Panc1 (cell line): ENCODE measurements at regions not wholly inside any gene's neighbourhood (a gene's known extent, or its start where the extent isn't known, plus 50 kb on each side); places are given as distances from the start of the nearest gene placed in this dataset.

Source experiments
- ATAC-seq: fragments of 200-7000 bp; cut with Tn5 transposase; 2 replicates; pipeline ENCODE4 v1.9.1; 2020; ENCODE audit warnings: mild to moderate bottlenecking, moderate library complexity
- BruUV-seq: library from RNA; stranded (reverse); fragments of 400-500 nt; replicated peaks from 2 replicates; lab custom pipeline; 2021; lab: Mats Ljungman, UMichigan
- CTCF ChIA-PET: fragments of 300-600 bp; sonication (Branson Sonifier 250); formaldehyde crosslinking; loops from one replicate; lab custom pipeline; 2022; ENCODE audit warnings: antibody characterized with exemption; lab: Charles Lee
- POLR2A ChIA-PET: fragments of 300-600 bp; sonication (Branson Sonifier 250); formaldehyde crosslinking; loops from one replicate; lab custom pipeline; 2022; ENCODE audit warnings: antibody characterized with exemption; lab: Charles Lee
- DNase-seq: peaks from one replicate; pipeline ENCODE4 v3.0.0-alpha.2; 2010; ENCODE audit warnings: low read depth, low spot score
- H3K27ac ChIP-seq: 2 replicates; pipeline ENCODE4 v1.5.1; 2011; ENCODE audit warnings: mild to moderate bottlenecking, low read length, inconsistent platforms
- H3K27me3 ChIP-seq: fragments of 200-500 bp; sonication (Bioruptor generic); 2 replicates; pipeline ENCODE4 v1.6.0; 2014; ENCODE audit warnings: low read length, inconsistent platforms; ENCODE audit not compliant: control insufficient read depth, insufficient read depth
- H3K36me3 ChIP-seq: fragments of 200-500 bp; sonication (Bioruptor generic); 2 replicates; pipeline ENCODE4 v1.5.1; 2014; ENCODE audit warnings: inconsistent platforms, mild to moderate bottlenecking, low read length, moderate library complexity; ENCODE audit not compliant: control insufficient read depth, insufficient read depth
- H3K4me1 ChIP-seq: 2 replicates; pipeline ENCODE4 v1.5.1; 2011; ENCODE audit warnings: inconsistent platforms, mild to moderate bottlenecking, low read length, moderate library complexity; ENCODE audit not compliant: control insufficient read depth, insufficient read depth
- H3K4me3 ChIP-seq, 2 experiments: 2 replicates each; pipeline ENCODE4 v1.5.1; 2011 to 2012; ENCODE audit warnings: low read depth in 2 of 2, low read length in 2 of 2, mild to moderate bottlenecking in 2 of 2, inconsistent platforms in 1 of 2, moderate library complexity in 1 of 2
- H3K9me3 ChIP-seq: fragments of 200-500 bp; sonication (Bioruptor generic); 2 replicates; pipeline ENCODE4 v1.5.1; 2014; ENCODE audit warnings: low read depth, mild to moderate bottlenecking, inconsistent platforms, low read length, moderate library complexity; ENCODE audit not compliant: control insufficient read depth, insufficient read depth
- CTCF ChIP-seq: fragments of 450-650 bp; IDR thresholded peaks from 2 replicates; pipeline ENCODE4 v1.5.1; 2017; ENCODE audit warnings: mild to moderate bottlenecking
- POLR2AphosphoS5 ChIP-seq: IDR thresholded peaks from 2 replicates; pipeline ENCODE4 v1.6.1; 2012; ENCODE audit warnings: mild to moderate bottlenecking, low read depth, low read length, moderate library complexity
- REST ChIP-seq, 2 experiments: IDR thresholded peaks; 2 replicates each; pipeline ENCODE4 v1.6.1; 2011 to 2012; ENCODE audit warnings: low read depth in 2 of 2, control low read depth in 1 of 2, low read length in 1 of 2, mild to moderate bottlenecking in 1 of 2, moderate library complexity in 1 of 2; ENCODE audit not compliant: insufficient read depth in 1 of 2
- SIN3A ChIP-seq: IDR thresholded peaks from 2 replicates; pipeline ENCODE4 v1.6.1; 2012; ENCODE audit warnings: low read depth, mild to moderate bottlenecking, low read length, moderate library complexity, borderline replicate concordance; ENCODE audit not compliant: insufficient read depth
- TCF7L2 ChIP-seq: IDR thresholded peaks from 2 replicates; pipeline ENCODE4 v1.6.1; 2011; ENCODE audit warnings: mild to moderate bottlenecking, low read depth, low read length, inconsistent platforms
- in situ Hi-C: cut with HindIII; loops from 2 replicates; pipeline ENCODE4 v1.10.0; 2016; ENCODE audit warnings: low sequenced_read_pairs, low pct_unique_long_range_greater_than_20kb
- intact Hi-C: fragments of 100-400 bp; cut with micrococcal nuclease; formaldehyde crosslinking; loops from one replicate; pipeline ENCODE4 v1.10.0; 2022; ENCODE audit not compliant: unreplicated experiment

DNA sequence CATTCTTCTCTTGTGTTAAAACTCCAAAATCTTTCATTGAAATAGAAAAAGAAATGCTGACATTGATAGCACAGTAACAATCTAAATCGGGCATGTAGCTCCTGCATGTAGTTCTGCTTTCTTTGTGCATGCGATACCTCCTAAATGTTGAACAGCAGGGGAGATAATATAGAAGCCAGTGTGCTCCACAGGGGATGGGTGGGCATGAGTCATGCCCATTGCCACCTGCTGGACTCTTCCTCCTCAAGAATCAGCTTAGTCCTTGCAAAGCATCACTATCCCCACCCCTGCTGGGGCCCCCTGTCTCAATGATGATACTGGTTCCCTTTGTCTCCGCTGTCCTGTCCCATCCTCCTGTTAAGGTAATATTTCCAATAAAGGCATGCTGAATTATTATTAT, 203.0 kb downstream of the RWDD3 start:
- Histone ChIP-seq H3K9me3 (no peaks in the 10 kb centered on the region), H3K4me3 (no peak overlapping the region), H3K27ac (no peak overlapping the region), H3K4me1 (no peaks in the 10 kb centered on the region), H3K27me3 (no peaks in the 10 kb centered on the region), H3K36me3 (no peaks in the 10 kb centered on the region)
- DNase-seq: no peak
- ChIA-PET POLR2A (no interaction called here), CTCF (no interaction called here)
- TF ChIP-seq TCF7L2 (no peak), REST (IDR thresholded peaks at IDR 0.05; ENCODE audit: insufficient read depth in 1 of 2, low read depth in 2 of 2, low read length in 1 of 2) (no peak), SIN3A (no peak), CTCF (no peak), POLR2AphosphoS5 (no peak)
- intact Hi-C loops: no loop called here
- in situ Hi-C loops: no loop called here
- ATAC-seq: no peak
- no TSS peak for BruUV-seq

DNA sequence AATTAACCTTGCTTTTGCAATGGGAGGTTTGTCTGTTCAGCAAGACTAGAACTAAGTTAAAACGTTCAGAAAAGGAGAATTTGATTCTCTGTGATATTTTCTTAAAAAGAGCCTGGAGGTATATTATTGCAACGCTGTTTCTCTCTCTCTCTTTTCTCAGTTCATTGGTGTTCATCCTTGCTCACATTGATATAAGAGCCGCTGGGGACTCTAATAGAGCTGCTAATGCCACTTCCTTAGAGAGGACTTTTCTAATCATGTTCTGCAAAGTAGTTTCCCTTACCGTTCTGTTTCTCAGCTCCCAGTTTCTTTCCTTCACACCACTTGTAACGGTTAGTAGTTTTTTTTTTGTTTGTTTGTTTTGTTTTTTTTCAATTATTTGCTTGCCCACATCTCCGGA, 203.8 kb downstream of the RWDD3 start:
- no peak for ATAC-seq

More for the DNA sequence above, 203.8 kb downstream of the RWDD3 start:
- Histone ChIP-seq H3K36me3 (no peaks in the 10 kb centered on the region), H3K9me3 (no peaks in the 10 kb centered on the region), H3K27ac (no peak overlapping the region), H3K4me1 (no peaks in the 10 kb centered on the region), H3K27me3 (no peaks in the 10 kb centered on the region), H3K4me3 (no peak overlapping the region)
- no peak for DNase-seq
- no TSS peak for BruUV-seq
- in situ Hi-C loops (no loop called here), intact Hi-C loops (no loop called here)
- ChIA-PET CTCF (no interaction called here), POLR2A (no interaction called here)
- TF ChIP-seq CTCF (no peak), POLR2AphosphoS5 (no peak), SIN3A (no peak), TCF7L2 (no peak), REST (IDR thresholded peaks at IDR 0.05; ENCODE audit: insufficient read depth in 1 of 2, low read depth in 2 of 2, low read length in 1 of 2) (no peak)
